ENCODE measurements at regions not wholly inside any gene's neighbourhood (a gene's known extent, or its start where the extent isn't known, plus 50 kb on each side); places are given as distances from the start of the nearest gene placed in this dataset.

GRCh38 chr14:45902241-45902640 lies 649.2 kb upstream of the MIS18BP1 start:
- Histone ChIP-seq H3K9me1 (ENCODE audit: control insufficient read depth, extremely low read depth, insufficient read depth, low read length) (no peaks in the 10 kb centered on the region), H3K4me3 (ENCODE audit: control insufficient read depth in 2 of 3, extremely low read depth in 1 of 3, insufficient read depth in 2 of 3, low read depth in 1 of 3, low read length in 3 of 3) (no peak overlapping the region), H3K4me2 (ENCODE audit: control insufficient read depth, extremely low read depth, insufficient read depth, low read depth, low read length) (no peak overlapping the region), H3K9me3 (ENCODE audit: control insufficient read depth, low read depth, low read length) (no peaks in the 10 kb centered on the region), H3K27me3 (ENCODE audit: control insufficient read depth, extremely low read depth, insufficient read depth, low read length) (no peaks in the 10 kb centered on the region), H3K9ac (ENCODE audit: control insufficient read depth, extremely low read depth, insufficient read depth, low read length) (no peak overlapping the region), H3K4me1 (ENCODE audit: control insufficient read depth, extremely low read depth, insufficient read depth, low read length) (peaks cover 3% of the 10 kb centered on the region), H3K36me3 (ENCODE audit: control insufficient read depth in 2 of 2, extremely low read depth in 1 of 2, insufficient read depth in 2 of 2, low read length in 2 of 2) (no peaks in the 10 kb centered on the region), H3K27ac (ENCODE audit: control insufficient read depth, insufficient read depth, low read length) (no peak overlapping the region), H3K79me2 (ENCODE audit: control insufficient read depth, insufficient read depth, low read length) (no peaks in the 10 kb centered on the region), H2AFZ (ENCODE audit: control insufficient read depth, low read length) (no peak overlapping the region), H4K20me1 (ENCODE audit: control insufficient read depth, extremely low read depth, insufficient read depth, low read length) (no peaks in the 10 kb centered on the region)
- FAIRE-seq, result no peak
- dilution Hi-C loops (cut with MboI; ENCODE audit: extremely low pct_ligation_motif_present, low sequenced_read_pairs), result no loop called here
- no peak for DNase-seq (ENCODE audit: low read depth, low spot score)
- TF ChIP-seq EZH2 (IDR thresholded peaks at IDR 0.05; ENCODE audit: low read length), result no peak
- TF ChIP-seq, protein P1, sequence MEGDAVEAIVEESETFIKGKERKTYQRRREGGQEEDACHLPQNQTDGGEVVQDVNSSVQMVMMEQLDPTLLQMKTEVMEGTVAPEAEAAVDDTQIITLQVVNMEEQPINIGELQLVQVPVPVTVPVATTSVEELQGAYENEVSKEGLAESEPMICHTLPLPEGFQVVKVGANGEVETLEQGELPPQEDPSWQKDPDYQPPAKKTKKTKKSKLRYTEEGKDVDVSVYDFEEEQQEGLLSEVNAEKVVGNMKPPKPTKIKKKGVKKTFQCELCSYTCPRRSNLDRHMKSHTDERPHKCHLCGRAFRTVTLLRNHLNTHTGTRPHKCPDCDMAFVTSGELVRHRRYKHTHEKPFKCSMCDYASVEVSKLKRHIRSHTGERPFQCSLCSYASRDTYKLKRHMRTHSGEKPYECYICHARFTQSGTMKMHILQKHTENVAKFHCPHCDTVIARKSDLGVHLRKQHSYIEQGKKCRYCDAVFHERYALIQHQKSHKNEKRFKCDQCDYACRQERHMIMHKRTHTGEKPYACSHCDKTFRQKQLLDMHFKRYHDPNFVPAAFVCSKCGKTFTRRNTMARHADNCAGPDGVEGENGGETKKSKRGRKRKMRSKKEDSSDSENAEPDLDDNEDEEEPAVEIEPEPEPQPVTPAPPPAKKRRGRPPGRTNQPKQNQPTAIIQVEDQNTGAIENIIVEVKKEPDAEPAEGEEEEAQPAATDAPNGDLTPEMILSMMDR (optimal IDR thresholded peaks at IDR 0.05 in 1 of 3, IDR thresholded peaks at IDR 0.05 in 1 of 3, conservative IDR thresholded peaks at IDR 0.05 in 1 of 3; ENCODE audit: extremely low read depth in 1 of 3, insufficient read depth in 2 of 3, low read length in 3 of 3), result no peak

DNA sequence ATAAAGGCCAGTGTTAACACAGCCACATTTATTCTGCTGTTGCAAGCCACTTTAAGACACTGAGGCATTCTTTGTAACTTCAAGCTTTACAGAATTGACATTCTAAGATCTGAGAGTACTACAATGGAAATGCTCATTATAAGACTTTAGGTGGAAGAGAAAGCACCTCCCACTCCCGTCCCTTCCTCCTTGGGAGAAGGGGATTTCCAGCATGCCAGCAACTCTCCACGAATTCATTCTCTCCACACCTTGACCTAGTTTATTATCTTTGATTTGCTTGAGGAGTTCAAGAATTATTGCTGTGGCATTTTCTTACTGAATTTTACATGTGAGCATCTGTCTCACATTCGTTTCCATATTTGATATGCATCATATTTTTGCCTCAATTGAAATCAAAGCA lies 644.4 kb upstream of the MIS18BP1 start:
- dilution Hi-C loops (cut with MboI; ENCODE audit: extremely low pct_ligation_motif_present, low sequenced_read_pairs), result no loop called here

More for the DNA sequence above, 644.4 kb upstream of the MIS18BP1 start:
- H3K4me1 ChIP-seq (ENCODE audit: control insufficient read depth, extremely low read depth, insufficient read depth, low read length), result no peaks in the 10 kb centered on the region
- DNase-seq (ENCODE audit: low read depth, low spot score) (no peak), FAIRE-seq (no peak)
- H3K9me1 ChIP-seq (ENCODE audit: control insufficient read depth, extremely low read depth, insufficient read depth, low read length), result no peaks in the 10 kb centered on the region
- no peaks in the 10 kb centered on the region for H3K9me3 ChIP-seq (ENCODE audit: control insufficient read depth, low read depth, low read length)
- no peaks in the 10 kb centered on the region for H3K79me2 ChIP-seq (ENCODE audit: control insufficient read depth, insufficient read depth, low read length)
- H3K9ac ChIP-seq (ENCODE audit: control insufficient read depth, extremely low read depth, insufficient read depth, low read length), result no peak overlapping the region
- no peaks in the 10 kb centered on the region for H4K20me1 ChIP-seq (ENCODE audit: control insufficient read depth, extremely low read depth, insufficient read depth, low read length)
- no peak for TF ChIP-seq EZH2 (IDR thresholded peaks at IDR 0.05; ENCODE audit: low read length)
- TF ChIP-seq, protein P1 (optimal IDR thresholded peaks at IDR 0.05 in 1 of 3, IDR thresholded peaks at IDR 0.05 in 1 of 3, conservative IDR thresholded peaks at IDR 0.05 in 1 of 3; ENCODE audit: extremely low read depth in 1 of 3, insufficient read depth in 2 of 3, low read length in 3 of 3), result no peak
- no peak overlapping the region for H3K27ac ChIP-seq (ENCODE audit: control insufficient read depth, insufficient read depth, low read length)
- no peak overlapping the region for H3K4me2 ChIP-seq (ENCODE audit: control insufficient read depth, extremely low read depth, insufficient read depth, low read depth, low read length)
- H3K36me3 ChIP-seq (ENCODE audit: control insufficient read depth in 2 of 2, extremely low read depth in 1 of 2, insufficient read depth in 2 of 2, low read length in 2 of 2), result no peaks in the 10 kb centered on the region
- H3K4me3 ChIP-seq (ENCODE audit: control insufficient read depth in 2 of 3, extremely low read depth in 1 of 3, insufficient read depth in 2 of 3, low read depth in 1 of 3, low read length in 3 of 3), result no peak overlapping the region
- H2AFZ ChIP-seq (ENCODE audit: control insufficient read depth, low read length), result peak overlapping the region; percentile 32
- no peaks in the 10 kb centered on the region for H3K27me3 ChIP-seq (ENCODE audit: control insufficient read depth, extremely low read depth, insufficient read depth, low read length)
